ENCODE measurements at regions not wholly inside any gene's neighbourhood (a gene's known extent, or its start where the extent isn't known, plus 50 kb on each side); places are given as distances from the start of the nearest gene placed in this dataset.

DNA sequence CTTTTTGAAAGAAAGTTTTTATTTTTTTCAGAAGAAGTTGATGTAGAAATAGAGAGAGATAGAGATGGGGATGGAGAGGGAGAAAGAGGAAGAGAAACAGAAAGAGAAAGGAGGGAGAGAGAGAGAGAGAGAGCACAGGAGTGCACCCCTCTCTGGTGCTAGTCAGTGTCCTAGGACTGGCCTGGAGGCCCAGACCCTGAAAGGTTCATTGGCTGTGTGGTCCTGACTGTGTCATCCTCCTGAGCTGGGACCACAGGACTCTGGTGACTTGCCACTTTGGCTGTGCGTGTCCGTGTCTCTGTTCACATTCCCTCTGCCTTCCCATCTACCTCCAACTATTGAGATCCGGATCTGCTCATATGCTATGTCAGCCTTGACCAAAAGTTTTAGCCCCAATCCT lies 62.1 kb upstream of the SHH start:
- no peak for DNase-seq (ENCODE audit: low spot score)

DNA sequence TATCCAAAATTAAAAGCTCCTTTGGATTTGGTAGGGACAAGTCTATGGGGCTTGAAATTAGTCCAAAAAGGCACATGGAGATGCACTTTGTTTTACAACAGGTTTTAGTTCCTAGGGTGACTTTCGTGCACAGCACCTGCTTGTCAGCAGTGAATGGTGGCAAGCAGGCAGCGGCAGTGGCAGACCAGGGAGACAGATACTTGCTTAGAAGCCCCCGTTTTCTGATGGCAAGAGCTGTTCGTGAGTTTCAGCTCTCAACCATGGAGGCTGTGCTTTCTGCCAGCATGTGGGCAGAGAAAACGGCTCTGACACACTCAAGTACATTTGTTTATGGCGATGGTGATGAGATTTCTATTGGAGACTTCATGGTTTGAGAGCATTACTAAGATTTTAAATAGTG lies 61.7 kb upstream of the SHH start:
- DNase-seq (ENCODE audit: low spot score) = no peak

DNA sequence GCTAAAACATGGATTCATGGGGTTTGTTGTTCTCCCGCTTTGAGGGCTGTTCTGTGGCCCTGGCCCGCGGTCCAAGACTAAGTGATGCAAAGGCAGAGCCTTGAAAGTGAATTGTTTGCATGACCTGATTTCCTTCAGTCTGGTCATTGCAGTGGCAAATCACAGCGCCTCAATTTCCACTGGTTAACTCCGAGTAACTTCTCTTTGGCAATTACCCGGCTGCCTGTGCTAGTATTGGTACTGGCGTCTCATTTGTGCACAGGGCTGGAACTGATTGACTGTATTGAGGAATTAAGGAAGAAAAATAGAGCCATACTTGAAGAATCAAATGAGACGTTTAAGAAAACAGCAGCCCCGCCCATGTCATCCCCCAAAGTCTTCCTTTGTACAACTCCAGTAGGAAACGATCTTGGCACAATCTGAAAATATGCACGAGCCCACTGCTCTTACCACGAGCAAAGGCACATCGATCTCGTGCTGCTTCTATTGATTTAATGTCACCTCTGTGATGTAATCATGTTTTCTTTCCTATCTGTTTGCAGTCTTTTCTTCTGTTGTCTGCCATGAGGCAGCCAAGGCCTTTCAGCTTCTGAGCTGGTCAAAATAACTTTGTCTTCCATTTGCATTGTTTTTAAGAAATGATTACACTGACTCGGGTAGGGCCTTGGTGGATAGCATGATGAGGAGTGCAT lies 60.6 kb upstream of the SHH start:
- no peak for DNase-seq (ENCODE audit: low spot score)

DNA sequence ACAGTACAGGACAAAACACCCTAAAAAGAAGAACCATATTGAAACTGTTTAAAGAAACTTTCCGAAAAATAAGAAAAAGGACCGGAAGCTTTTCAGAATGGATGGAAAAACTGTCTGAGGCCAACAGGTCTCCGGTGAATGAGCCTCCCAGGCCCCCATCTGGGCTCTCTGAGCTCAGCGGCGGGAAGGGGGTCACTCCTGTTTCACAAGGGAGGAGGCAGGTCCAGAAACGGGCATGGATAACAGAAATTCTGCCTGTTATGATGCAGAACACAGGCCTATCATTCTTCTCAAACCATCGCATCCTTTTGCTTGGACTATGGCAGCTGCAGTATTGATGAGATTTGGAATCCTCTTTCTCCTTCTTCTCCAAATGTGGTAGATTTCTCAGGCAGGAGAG lies 58.9 kb upstream of the SHH start:
- no peak for DNase-seq (ENCODE audit: low spot score)

DNA sequence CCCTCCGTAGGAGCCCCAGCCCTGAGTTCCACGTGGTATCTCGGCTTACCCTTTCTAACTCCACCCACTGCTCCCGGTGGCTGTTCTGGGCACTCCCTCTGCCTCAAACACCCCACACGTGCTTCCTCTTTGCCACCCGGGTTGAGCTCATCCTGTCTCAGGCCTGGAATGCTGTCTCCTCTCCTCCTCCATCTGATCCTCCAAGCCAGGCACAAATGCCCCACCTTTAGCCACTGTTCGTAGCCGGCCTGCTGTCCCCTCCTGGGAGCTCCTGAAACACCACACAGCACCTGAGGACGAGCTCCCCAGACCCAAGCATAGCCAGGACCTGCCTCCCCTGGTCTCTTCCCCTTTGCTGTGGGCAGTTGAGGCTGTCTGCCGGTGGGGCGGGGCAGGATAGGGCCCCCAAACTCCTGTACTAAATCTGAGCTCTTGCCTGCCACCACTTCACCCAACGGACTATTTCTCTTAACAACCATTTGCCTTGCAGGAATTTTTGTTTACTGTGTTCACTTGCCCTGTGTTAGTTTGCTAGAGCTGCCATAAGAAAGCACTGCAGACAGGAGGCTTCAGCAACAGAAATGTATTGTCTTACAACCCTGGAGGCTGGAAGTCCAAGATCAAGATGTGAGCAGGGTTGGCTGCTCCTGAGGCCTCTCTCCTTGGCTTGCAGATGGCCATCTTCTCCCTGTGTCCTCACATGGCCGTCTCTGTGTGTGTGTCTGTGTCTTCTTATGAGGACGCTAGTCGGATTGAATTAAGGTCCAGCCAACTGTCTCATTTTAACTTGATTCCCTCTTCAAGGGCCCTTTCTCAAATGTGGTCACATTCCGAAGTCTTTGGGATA lies 58.3 kb upstream of the SHH start:
- DNase-seq (ENCODE audit: low spot score) = no peak

DNA sequence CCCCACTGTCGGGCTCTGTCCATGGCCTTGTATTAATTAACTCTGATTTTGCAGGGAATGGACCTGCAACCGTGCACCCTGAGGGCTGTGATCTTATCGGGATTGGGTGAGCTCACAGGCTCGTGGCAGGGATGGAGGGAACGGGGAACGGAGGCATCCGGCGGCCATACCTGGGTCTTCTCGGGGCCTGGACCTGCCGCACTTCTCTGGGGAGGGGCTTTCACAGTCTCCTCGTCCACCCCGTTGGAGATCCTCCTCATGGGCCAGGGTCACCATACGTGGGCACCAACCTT lies 57.5 kb upstream of the SHH start:
- no peak for DNase-seq (ENCODE audit: low spot score)

DNA sequence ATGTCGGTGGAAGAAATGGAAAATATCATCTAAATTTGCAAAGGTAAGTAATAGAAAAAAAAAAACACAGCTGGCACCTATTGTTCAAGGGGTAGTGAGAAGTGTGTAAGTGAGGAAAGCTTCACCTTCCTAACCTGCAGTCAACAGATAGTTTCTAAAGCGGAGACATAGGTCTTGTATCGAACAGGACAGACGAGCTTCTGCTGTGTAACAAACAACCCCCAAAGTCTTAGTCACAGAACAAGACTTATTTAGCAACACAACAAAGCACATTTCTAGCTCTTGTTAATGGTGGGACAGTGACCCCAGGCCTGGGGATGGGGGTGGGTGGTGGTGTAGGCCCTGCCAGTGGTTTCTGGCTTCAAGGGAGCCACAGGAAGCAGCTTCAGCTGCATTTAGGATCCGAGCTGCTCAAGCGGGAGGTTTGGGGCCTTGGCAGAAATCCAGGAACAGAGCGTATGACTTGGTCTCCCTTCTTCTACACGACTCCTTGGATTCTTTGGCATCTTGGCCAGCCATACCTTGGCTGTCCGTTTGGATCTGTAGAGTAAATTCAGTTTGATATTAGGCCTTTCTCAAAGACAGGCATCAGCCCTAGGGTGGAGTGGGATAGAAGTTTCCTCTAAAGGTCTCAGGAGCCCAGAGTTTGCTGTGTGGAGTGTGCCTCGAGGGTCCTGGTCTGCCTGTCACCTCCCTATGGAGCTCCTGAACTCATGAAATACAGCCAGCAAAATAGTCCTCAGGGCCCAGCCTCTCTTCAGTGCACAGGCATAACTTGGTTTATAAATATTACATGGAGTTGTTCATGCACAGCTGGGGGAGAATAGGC lies 56.9 kb upstream of the SHH start:
- DNase-seq (ENCODE audit: low spot score) = no peak

DNA sequence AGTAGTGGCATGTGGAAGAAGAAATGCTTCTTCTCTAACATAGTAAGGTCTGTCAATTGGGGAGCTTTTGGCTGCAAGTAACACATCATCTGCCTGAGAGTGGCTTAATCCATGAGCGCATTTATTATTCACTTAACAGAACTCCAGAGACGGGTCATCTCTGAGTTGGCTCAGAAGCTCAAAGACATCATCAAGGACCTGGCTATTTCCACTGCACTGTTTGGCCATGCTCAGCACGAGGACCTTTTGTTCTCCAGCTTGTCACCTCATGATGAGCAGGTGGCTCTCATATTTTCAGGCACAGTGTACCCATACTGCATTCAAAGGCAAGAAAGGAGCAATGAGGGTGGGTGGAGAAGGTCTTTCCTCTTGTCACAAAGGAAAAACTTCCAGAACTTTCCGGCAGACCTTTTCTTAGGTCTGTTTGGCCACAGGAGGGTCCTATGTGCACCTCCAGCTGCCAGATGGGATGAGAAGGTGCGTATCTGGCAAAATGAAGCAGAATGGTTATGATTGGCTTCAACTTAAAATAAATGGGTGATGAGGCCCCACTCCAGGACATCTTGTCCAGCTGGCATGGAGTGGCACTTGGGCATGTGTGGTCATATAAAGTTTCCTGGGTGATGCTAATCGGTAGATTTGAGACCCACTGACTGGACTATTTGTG lies 55.6 kb upstream of the SHH start:
- no peak for DNase-seq (ENCODE audit: low spot score)

DNA sequence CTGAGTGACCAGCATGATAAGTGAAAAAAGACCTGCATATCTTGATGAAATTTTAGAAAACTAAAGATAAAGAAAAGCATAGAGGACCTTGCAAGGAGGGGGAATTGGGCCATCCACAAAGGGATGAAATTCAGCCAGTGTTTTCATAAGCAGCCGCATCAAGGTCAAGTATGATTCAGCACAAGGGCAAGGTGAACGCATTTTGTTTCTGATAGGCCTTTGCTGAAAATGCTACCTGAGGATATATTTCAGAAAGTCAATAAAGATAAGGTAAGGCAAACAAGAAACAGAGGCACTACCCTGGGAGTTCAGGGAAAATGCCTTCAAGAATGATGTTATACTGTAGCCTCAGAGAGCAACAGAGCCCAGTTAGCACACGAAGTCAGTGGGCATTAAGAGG lies 55.0 kb upstream of the SHH start:
- DNase-seq (ENCODE audit: low spot score) = no peak

DNA sequence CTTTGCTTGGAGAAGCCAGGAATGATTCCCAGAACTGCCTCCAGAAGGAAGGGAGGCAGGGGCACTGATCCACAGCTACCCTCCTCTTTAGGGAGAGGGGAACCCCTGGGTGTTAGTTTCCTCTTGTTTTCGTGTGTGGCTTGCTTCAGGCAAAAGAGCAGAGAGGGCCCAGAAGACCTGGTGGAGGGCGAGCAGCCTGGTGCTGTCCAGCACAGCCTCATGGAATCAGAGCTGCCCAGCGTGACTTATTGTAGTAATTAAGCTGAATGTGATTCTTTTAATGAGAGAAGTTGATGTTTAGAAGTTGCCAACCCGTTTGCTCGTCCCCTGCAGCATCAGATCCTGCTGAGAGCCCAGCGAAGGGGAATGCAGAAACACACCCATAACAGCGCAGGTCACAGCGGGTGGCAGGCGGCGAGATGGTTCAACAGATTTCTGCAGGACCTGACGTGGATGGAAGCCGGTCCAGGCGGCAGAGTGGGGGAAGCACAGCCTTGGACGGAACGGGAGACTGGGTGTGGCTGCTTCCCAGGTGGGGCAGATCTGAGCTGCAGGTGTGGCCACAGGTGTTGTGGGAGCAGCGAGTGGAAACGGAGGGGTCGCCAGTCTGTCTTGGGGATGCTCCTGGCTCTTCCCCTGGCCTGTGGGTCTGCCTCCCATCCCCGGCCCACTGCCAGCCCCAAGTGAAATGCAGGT lies 53.7 kb upstream of the SHH start:
- no peak for DNase-seq (ENCODE audit: low spot score)

DNA sequence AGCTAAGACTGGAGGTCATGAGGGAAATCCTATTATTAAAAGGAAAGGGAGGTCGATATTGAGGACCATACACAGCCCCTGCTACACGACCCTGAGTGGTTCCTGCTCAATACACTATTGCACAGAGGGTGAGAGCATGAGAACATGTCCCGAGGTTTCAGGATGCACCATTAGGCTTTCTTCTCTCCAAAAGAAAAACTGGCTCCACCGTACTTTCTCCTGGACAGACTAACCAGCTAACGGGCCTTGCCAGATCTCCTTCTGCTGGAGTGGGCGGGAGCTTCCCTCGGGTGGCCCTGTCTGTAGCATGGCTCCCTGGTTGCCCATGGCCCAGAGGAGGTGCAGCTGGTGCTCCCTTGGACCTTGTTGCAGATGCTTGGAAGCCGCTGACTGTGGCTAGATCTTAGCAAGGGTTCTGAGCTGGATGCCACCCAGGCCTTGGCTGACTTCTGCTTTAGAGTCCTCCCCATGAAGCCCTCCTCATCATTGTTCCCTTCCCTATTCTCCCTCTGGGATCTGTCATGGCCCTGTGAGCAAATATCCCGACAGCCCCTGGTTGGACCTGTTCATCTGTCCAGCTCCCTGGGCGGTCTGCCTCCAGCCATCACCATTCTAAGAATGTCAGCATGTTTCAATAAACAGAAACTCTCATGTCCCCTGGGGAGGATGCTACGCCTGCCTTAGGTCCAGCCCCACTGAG lies 52.9 kb upstream of the SHH start:
- no peak for DNase-seq (ENCODE audit: low spot score)

DNA sequence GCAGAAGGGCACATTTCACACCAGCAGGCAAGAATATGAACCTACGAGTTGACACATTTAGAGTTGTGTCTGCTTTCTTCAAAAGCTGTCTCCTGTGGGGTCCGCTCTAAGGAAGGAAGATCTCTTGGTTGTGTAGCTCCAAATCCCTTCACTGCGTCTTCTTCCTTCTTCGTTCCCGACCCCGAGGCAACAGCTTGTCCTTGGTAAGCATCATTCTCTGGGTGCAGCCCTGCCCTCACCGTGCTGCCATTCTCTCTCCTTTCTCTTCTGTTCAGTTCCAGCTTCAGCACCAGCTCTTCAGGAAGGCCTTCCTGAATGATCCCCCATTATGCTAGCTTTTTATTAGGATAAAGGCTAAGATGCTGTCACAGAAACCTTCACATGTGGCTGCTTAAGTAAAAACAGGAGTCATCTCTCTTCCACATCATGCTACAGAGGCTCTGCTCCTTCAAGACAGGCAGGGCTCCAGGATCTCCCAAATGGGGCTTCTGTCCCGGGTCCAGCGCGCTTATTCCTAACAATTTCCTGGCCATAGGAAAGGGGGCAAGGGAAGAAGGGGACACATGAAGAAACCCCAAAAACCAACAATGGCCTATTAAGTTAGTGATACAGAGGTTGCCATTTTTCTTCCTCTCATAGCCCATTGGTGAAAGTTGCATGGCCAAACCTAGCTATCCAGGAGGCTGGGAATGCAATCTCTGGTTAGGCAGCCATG lies 52.2 kb upstream of the SHH start:
- DNase-seq (ENCODE audit: low spot score) = no peak

DNA sequence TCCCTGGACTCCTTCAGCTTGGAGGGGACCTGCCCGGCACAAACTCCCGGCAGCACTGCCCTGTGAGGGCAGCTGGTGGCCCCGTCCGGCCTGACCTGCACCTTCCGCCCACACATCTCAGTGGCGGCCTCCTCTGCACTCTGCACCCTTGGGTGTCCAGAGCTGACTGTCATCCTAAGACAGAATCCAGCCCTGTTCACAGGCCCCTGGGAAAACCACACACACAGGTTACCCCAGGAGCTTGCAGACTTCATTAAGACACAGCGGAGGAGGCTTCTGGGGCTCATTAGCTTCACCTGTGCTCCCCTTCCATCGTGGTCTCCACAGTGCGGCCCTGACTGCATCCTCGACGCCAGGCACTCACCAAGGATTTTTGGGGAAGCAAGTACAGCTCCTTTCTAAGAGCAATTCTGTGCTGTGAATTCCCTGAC lies 51.5 kb upstream of the SHH start:
- no peak for DNase-seq (ENCODE audit: low spot score)

DNA sequence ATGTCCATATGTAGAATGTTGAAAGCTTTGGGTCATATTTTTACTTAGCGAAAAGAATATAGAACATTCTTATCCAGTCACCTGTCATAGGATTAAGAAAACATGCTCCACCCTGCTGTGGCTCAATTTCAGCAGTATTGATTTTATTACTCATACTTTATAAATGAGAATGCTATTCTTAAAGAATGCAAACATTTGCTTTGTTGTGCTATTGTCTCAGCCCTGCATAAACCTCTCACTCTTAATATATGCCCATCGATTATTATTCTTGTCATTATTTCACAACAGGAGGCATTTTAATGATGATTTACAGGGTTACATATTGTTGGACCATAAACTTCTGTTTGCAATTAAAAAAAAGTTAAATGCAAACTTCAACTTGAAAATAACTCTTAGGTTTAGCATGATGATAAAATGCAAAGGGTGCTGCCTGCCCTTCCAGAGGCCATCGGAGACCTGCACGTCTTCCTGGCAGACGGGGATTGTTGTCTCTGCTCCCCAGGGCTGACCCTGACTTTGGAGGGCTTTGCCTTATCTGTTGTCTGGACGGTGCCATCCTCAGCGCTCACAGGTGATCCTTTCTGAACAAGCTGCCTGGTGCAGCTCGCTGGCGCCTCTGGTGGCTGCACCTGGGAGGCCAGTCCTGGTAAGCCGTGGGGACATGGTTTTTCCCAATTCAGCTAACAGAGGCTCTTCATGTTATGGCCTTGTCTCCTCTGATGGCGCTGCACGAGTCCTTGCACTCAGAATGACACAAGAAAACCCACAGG lies 50.0 kb upstream of the SHH start:
- no peak for DNase-seq (ENCODE audit: low spot score)

Measured in umbilical cord (tissue), 1 donor.